ENCODE measurements at regions not wholly inside any gene's neighbourhood (a gene's known extent, or its start where the extent isn't known, plus 50 kb on each side); places are given as distances from the start of the nearest gene placed in this dataset.

DNA sequence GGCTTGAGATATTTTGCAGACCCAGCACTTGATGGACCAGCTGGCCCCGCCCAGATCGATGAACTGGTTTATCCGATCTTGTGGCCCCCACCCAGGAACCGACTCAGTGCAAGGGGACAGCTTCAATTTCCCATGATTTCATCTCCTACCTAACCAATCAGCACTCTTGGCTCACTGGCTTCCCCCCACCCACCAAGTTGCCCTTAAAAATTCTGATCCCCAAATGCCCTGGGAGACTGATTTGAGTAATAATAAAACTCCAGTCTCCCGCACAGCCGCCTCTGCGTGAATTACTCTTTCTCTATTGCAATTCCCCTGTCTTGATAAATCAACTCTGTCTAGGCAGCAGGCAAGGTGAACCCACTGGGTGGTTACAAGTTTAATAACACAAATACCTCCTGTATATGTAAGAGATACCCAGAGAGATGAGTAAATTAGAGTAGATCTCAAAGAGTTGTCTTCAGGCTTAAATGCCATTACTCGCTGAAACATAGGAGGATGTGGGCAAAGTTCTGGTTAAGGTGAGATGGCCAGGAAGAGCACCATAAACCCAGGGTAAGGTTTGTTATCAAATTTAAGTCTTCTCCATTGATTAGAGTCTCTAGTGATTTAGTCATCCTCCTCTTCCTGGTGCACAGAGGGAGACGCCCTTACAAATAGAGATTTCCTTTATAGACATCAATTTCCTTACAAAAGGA, 222.8 kb downstream of the ARL4C start (continued):
- TF ChIP-seq, protein P1, sequence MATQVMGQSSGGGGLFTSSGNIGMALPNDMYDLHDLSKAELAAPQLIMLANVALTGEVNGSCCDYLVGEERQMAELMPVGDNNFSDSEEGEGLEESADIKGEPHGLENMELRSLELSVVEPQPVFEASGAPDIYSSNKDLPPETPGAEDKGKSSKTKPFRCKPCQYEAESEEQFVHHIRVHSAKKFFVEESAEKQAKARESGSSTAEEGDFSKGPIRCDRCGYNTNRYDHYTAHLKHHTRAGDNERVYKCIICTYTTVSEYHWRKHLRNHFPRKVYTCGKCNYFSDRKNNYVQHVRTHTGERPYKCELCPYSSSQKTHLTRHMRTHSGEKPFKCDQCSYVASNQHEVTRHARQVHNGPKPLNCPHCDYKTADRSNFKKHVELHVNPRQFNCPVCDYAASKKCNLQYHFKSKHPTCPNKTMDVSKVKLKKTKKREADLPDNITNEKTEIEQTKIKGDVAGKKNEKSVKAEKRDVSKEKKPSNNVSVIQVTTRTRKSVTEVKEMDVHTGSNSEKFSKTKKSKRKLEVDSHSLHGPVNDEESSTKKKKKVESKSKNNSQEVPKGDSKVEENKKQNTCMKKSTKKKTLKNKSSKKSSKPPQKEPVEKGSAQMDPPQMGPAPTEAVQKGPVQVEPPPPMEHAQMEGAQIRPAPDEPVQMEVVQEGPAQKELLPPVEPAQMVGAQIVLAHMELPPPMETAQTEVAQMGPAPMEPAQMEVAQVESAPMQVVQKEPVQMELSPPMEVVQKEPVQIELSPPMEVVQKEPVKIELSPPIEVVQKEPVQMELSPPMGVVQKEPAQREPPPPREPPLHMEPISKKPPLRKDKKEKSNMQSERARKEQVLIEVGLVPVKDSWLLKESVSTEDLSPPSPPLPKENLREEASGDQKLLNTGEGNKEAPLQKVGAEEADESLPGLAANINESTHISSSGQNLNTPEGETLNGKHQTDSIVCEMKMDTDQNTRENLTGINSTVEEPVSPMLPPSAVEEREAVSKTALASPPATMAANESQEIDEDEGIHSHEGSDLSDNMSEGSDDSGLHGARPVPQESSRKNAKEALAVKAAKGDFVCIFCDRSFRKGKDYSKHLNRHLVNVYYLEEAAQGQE (IDR thresholded peaks at IDR 0.05; ENCODE audit: unreplicated experiment), result no peak
- no peak for TF ChIP-seq JUNB (IDR thresholded peaks at IDR 0.05; ENCODE audit: unreplicated experiment)
- TF ChIP-seq, protein P2, sequence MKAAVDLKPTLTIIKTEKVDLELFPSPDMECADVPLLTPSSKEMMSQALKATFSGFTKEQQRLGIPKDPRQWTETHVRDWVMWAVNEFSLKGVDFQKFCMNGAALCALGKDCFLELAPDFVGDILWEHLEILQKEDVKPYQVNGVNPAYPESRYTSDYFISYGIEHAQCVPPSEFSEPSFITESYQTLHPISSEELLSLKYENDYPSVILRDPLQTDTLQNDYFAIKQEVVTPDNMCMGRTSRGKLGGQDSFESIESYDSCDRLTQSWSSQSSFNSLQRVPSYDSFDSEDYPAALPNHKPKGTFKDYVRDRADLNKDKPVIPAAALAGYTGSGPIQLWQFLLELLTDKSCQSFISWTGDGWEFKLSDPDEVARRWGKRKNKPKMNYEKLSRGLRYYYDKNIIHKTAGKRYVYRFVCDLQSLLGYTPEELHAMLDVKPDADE (IDR thresholded peaks at IDR 0.05), result no peak
- no peak for TF ChIP-seq CREB1 (CRISPR knock-in tag; IDR thresholded peaks at IDR 0.05; ENCODE audit: low read depth)
- no peak for TF ChIP-seq STAT1 (IDR thresholded peaks at IDR 0.05; ENCODE audit: unreplicated experiment)

DNA sequence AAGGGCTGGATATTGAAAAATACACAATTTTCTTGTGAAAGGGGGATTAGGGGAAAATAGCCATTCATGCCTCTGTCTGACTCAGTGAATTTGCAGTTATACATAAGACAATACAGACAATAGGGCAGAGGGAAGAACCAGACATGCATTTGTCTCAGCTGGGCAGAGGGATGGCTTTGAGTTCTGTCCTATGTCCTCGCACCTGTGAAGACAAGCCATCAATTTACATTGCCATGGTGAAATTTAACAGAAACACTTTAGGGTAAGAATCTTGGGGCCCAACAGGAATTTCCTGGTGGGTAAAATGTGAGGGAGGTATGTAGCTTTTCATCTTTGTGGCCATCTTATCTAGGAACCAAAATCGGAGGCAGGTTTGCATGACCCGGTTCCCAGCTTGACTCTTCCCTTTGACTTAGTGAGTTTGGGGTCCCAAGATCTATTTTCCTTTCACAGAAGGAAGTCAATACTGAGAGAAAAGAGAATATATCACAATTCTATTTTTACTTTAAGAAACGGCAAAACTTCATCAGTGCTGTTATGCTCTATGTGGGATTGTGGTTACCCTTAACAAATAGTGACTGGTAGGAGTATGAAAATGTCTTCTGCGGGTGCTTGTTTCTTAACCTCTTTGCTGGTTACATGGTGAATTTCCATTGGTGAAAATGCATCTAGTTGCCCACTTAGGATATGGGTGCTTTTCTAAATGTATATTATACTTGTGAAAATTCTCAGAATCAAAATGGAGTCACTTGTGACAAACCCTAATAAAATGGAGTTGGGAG, 221.8 kb downstream of the SPP2 start:
- Histone ChIP-seq H3K9me2 (ENCODE audit: insufficient read depth) (no peaks in the 10 kb centered on the region), H3K4me1 (ENCODE audit: insufficient read depth) (no peaks in the 10 kb centered on the region), H4K20me1 (replicated peaks; ENCODE audit: insufficient read depth) (no peaks in the 10 kb centered on the region), H3K79me2 (replicated peaks; ENCODE audit: insufficient read depth) (no peaks in the 10 kb centered on the region), H3K4me3 (no peak overlapping the region), H3K36me3 (ENCODE audit: insufficient read depth) (no peaks in the 10 kb centered on the region), H3K27ac (ENCODE audit: low read depth) (no peak overlapping the region), H3F3A (replicated peaks; ENCODE audit: low read depth) (no peaks in the 10 kb centered on the region), H2AFZ (no peak overlapping the region), H3K27me3 (ENCODE audit: insufficient read depth) (no peaks in the 10 kb centered on the region), H3K4me2 (no peak overlapping the region)
- Mint-ChIP-seq H3K4me3 (no peak overlapping the region), H3K27ac (no peak overlapping the region), H3K27me3 (ENCODE audit: insufficient read depth, low read depth, poor library complexity) (peaks cover 4% of the 10 kb centered on the region), H3K4me1 (no peaks in the 10 kb centered on the region), H3K9me3 (no peaks in the 10 kb centered on the region), H3K36me3 (ENCODE audit: low read depth) (no peaks in the 10 kb centered on the region)
- no peak for DNase-seq (ENCODE audit: low spot score)
- ATAC-seq, result no peak
- no peak for TF ChIP-seq ZNF331 (CRISPR knock-in tag; IDR thresholded peaks at IDR 0.05; ENCODE audit: low read depth)
- TF ChIP-seq ZNF114 (CRISPR knock-in tag; IDR thresholded peaks at IDR 0.05), result no peak
- no peak for TF ChIP-seq EZH2phosphoT487 (IDR thresholded peaks at IDR 0.05; ENCODE audit: unreplicated experiment)
- TF ChIP-seq, protein P2 (IDR thresholded peaks at IDR 0.05), result no peak
- TF ChIP-seq, protein P3, sequence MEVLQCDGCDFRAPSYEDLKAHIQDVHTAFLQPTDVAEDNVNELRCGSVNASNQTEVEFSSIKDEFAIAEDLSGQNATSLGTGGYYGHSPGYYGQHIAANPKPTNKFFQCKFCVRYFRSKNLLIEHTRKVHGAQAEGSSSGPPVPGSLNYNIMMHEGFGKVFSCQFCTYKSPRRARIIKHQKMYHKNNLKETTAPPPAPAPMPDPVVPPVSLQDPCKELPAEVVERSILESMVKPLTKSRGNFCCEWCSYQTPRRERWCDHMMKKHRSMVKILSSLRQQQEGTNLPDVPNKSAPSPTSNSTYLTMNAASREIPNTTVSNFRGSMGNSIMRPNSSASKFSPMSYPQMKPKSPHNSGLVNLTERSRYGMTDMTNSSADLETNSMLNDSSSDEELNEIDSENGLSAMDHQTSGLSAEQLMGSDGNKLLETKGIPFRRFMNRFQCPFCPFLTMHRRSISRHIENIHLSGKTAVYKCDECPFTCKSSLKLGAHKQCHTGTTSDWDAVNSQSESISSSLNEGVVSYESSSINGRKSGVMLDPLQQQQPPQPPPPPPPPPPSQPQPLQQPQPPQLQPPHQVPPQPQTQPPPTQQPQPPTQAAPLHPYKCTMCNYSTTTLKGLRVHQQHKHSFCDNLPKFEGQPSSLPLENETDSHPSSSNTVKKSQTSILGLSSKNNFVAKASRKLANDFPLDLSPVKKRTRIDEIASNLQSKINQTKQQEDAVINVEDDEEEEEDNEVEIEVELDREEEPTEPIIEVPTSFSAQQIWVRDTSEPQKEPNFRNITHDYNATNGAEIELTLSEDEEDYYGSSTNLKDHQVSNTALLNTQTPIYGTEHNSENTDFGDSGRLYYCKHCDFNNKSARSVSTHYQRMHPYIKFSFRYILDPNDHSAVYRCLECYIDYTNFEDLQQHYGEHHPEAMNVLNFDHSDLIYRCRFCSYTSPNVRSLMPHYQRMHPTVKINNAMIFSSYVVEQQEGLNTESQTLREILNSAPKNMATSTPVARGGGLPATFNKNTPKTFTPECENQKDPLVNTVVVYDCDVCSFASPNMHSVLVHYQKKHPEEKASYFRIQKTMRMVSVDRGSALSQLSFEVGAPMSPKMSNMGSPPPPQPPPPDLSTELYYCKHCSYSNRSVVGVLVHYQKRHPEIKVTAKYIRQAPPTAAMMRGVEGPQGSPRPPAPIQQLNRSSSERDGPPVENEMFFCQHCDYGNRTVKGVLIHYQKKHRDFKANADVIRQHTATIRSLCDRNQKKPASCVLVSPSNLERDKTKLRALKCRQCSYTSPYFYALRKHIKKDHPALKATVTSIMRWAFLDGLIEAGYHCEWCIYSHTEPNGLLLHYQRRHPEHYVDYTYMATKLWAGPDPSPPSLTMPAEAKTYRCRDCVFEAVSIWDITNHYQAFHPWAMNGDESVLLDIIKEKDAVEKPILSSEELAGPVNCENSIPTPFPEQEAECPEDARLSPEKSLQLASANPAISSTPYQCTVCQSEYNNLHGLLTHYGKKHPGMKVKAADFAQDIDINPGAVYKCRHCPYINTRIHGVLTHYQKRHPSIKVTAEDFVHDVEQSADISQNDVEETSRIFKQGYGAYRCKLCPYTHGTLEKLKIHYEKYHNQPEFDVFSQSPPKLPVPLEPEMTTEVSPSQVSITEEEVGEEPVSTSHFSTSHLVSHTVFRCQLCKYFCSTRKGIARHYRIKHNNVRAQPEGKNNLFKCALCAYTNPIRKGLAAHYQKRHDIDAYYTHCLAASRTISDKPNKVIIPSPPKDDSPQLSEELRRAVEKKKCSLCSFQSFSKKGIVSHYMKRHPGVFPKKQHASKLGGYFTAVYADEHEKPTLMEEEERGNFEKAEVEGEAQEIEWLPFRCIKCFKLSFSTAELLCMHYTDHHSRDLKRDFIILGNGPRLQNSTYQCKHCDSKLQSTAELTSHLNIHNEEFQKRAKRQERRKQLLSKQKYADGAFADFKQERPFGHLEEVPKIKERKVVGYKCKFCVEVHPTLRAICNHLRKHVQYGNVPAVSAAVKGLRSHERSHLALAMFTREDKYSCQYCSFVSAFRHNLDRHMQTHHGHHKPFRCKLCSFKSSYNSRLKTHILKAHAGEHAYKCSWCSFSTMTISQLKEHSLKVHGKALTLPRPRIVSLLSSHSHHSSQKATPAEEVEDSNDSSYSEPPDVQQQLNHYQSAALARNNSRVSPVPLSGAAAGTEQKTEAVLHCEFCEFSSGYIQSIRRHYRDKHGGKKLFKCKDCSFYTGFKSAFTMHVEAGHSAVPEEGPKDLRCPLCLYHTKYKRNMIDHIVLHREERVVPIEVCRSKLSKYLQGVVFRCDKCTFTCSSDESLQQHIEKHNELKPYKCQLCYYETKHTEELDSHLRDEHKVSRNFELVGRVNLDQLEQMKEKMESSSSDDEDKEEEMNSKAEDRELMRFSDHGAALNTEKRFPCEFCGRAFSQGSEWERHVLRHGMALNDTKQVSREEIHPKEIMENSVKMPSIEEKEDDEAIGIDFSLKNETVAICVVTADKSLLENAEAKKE (CRISPR knock-in tag; IDR thresholded peaks at IDR 0.05), result no peak
- no peak for TF ChIP-seq CREB1 (CRISPR knock-in tag; IDR thresholded peaks at IDR 0.05; ENCODE audit: low read depth)
- no peak for TF ChIP-seq POLR2AphosphoS5 (IDR thresholded peaks at IDR 0.05; ENCODE audit: low read depth)
- no peak for TF ChIP-seq STAT1 (IDR thresholded peaks at IDR 0.05; ENCODE audit: unreplicated experiment)
- no peak for TF ChIP-seq JUNB (IDR thresholded peaks at IDR 0.05; ENCODE audit: unreplicated experiment)
- TF ChIP-seq NANOG (IDR thresholded peaks at IDR 0.05; ENCODE audit: borderline replicate concordance), result no peak
